Neural crest cell (in vitro differentiated cells): ENCODE measurements at regions not wholly inside any gene's neighbourhood (a gene's known extent, or its start where the extent isn't known, plus 50 kb on each side); places are given as distances from the start of the nearest gene placed in this dataset.

Experiments used
- DNase-seq: peaks from one replicate; pipeline ENCODE4 v3.0.0; 2021; ENCODE audit warnings: low read depth, mixed read lengths, low spot score
- H3K27ac Mint-ChIP-seq: one replicate; pipeline ENCODE4 v1.8.0; 2021; ENCODE audit warnings: mild to moderate bottlenecking, mixed read lengths; ENCODE audit not compliant: unreplicated experiment
- H3K27me3 Mint-ChIP-seq: 2 replicates; pipeline ENCODE4 v1.8.0; 2021; ENCODE audit warnings: low read depth, mild to moderate bottlenecking, mixed read lengths
- H3K36me3 Mint-ChIP-seq: 2 replicates; pipeline ENCODE4 v1.8.0; 2021; ENCODE audit warnings: low read depth, mild to moderate bottlenecking, mixed read lengths
- H3K4me1 Mint-ChIP-seq: 2 replicates; pipeline ENCODE4 v1.8.0; 2021; ENCODE audit warnings: mixed read lengths
- H3K4me3 Mint-ChIP-seq: one replicate; pipeline ENCODE4 v1.8.0; 2021; ENCODE audit warnings: mild to moderate bottlenecking, mixed read lengths
- H3K9me3 Mint-ChIP-seq: 2 replicates; pipeline ENCODE4 v1.8.0; 2021; ENCODE audit warnings: mixed read lengths
- CTCF ChIP-seq: fragments of 200-600 bp; sonication (generic); conservative IDR thresholded peaks from 2 replicates; pipeline ENCODE4 v1.5.0; 2021; ENCODE audit warnings: antibody characterized with exemption, mild to moderate bottlenecking

- Mint-ChIP-seq H3K4me3 (no peak overlapping the region), H3K27ac (no peak overlapping the region), H3K27me3 (no peaks in the 10 kb centered on the region), H3K4me1 (peaks cover 5% of the 10 kb centered on the region), H3K36me3 (peaks cover 11% of the 10 kb centered on the region), H3K9me3 (peaks cover 19% of the 10 kb centered on the region)
- no peak for TF ChIP-seq CTCF
- no peak for DNase-seq
These were observed 317.9 kb upstream of the TNP1 start for GRCh38 chr2:217177720-217178119.

DNA sequence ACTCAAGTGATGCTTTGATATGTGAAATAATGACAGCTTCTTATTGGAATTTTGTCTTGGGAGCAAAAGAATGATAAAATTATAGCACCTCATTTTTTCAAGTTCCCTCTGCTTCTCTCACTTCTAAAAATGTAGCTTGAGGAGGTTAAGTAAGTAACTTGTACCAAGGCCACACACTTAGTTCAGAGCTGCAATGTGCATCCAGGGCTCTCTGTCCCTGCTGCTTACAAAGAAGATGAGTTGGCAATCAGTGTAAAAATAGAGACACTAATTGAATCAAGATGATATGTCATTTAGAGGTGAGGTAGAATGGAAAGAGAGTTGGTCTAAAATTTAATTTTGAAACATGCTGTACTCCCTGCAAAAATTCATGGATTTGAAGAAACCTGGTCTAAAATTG, 312.0 kb upstream of the TNP1 start:
- no peak overlapping the region for H3K27ac Mint-ChIP-seq
- peaks cover 17% of the 10 kb centered on the region for H3K9me3 Mint-ChIP-seq
- H3K4me3 Mint-ChIP-seq, result no peak overlapping the region
- no peak for TF ChIP-seq CTCF
- no peaks in the 10 kb centered on the region for H3K27me3 Mint-ChIP-seq
- H3K4me1 Mint-ChIP-seq, result no peaks in the 10 kb centered on the region
- H3K36me3 Mint-ChIP-seq, result peaks cover 15% of the 10 kb centered on the region
- DNase-seq, result no peak

GRCh38 chr2:217168496-217168895, 308.6 kb upstream of the TNP1 start:
- no peak overlapping the region for H3K27ac Mint-ChIP-seq
- no peak overlapping the region for H3K4me3 Mint-ChIP-seq
- H3K36me3 Mint-ChIP-seq, result peaks cover 12% of the 10 kb centered on the region
- H3K27me3 Mint-ChIP-seq, result no peaks in the 10 kb centered on the region
- TF ChIP-seq CTCF, result no peak
- no peak for DNase-seq
- peaks cover 14% of the 10 kb centered on the region for H3K9me3 Mint-ChIP-seq
- peaks cover 22% of the 10 kb centered on the region for H3K4me1 Mint-ChIP-seq

GRCh38 chr2:217167531-217167930, 307.7 kb upstream of the TNP1 start:
- peaks cover 12% of the 10 kb centered on the region for H3K36me3 Mint-ChIP-seq
- peaks cover 14% of the 10 kb centered on the region for H3K9me3 Mint-ChIP-seq
- no peak overlapping the region for H3K27ac Mint-ChIP-seq
- no peak for TF ChIP-seq CTCF
- no peaks in the 10 kb centered on the region for H3K27me3 Mint-ChIP-seq
- no peak for DNase-seq
- no peak overlapping the region for H3K4me3 Mint-ChIP-seq
- peaks cover 32% of the 10 kb centered on the region for H3K4me1 Mint-ChIP-seq

DNA sequence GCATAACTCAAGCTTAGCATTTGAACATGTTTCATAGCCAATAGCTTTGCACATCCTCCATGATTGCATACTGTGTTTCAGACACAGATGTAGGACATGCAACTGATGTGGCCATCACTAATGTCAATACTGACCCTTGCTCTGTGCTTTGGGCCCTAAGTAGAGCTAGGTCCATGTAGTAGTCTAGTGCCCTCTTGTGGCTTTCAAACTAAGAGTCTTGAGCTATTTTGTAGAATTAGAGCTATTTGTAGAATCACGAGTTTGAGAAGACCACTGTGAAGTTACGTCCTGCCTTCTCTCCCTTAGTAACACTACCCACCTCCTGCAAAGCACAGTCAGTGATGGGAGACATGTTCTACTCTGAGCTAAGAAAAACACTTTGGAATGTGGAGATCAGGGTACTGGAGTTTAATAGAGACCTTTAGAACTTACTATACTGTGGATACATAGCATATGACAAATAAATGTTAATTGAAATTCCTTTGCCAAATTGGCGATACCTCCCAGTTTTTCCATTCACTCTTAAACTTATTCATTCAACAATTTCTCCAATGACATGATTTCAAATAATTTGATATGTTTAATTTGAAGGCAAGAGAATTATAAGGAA, 306.5 kb upstream of the TNP1 start:
- Mint-ChIP-seq H3K27me3 (no peaks in the 10 kb centered on the region), H3K9me3 (peaks cover 14% of the 10 kb centered on the region), H3K36me3 (peaks cover 12% of the 10 kb centered on the region), H3K4me1 (peaks cover 44% of the 10 kb centered on the region), H3K27ac (no peak overlapping the region), H3K4me3 (no peak overlapping the region)
- peak; percentile 68 for TF ChIP-seq CTCF
- no peak for DNase-seq
